Astrocyte (in vitro differentiated cells and primary cell): ENCODE measurements at regions not wholly inside any gene's neighbourhood (a gene's known extent, or its start where the extent isn't known, plus 50 kb on each side); places are given as distances from the start of the nearest gene placed in this dataset.

Source experiments
- CTCF ChIP-seq: IDR thresholded peaks from 2 replicates; pipeline ENCODE4 v1.5.1; 2011; ENCODE audit warnings: low read depth, mild to moderate bottlenecking, inconsistent platforms, low read length, moderate library complexity; ENCODE audit not compliant: insufficient read depth
- EZH2 ChIP-seq: IDR thresholded peaks from 2 replicates; pipeline ENCODE4 v1.6.1; 2012; ENCODE audit warnings: mild to moderate bottlenecking, low read length, inconsistent platforms; ENCODE audit not compliant: insufficient read depth

- TF ChIP-seq CTCF, result no peak
- TF ChIP-seq EZH2, result no peak
Measured at GRCh38 chr3:64290161-64290560, 64.9 kb upstream of the PRICKLE2 start.
